ENCODE measurements at regions not wholly inside any gene's neighbourhood (a gene's known extent, or its start where the extent isn't known, plus 50 kb on each side); places are given as distances from the start of the nearest gene placed in this dataset.
A peak's percentile ranks its signal among the peaks of the same experiment; 100 is the strongest.

- H2AFZ ChIP-seq (ENCODE audit: low read length), result no peak overlapping the region
- DNase-seq (ENCODE audit: low spot score) (no peak), ATAC-seq (no peak), FAIRE-seq (no peak)
- H3K79me2 ChIP-seq (ENCODE audit: insufficient read depth, low read length), result no peaks in the 10 kb centered on the region
- in situ Hi-C loops (cut with HindIII; ENCODE audit: extremely low pct_ligation_motif_present, low pct_unique_long_range_greater_than_20kb) (no loop called here), intact Hi-C loops (cut with micrococcal nuclease; ENCODE audit: unreplicated experiment) (loop anchor here (10.0 kb wide), 1 partner anchor 527 kb away; no protein-coding TSS in a partner anchor)
- no peaks in the 10 kb centered on the region for H4K20me1 ChIP-seq (ENCODE audit: insufficient read depth, low read length)
- 97% methylated on average over 4 of the region's 4 CpGs for WGBS (ENCODE audit: low lambda C conversion rate)
- CTCF ChIA-PET (ENCODE audit: low intra/inter-chr PET ratio, low total read pairs), result no interaction called here
- H3K36me3 ChIP-seq (replicated peaks in 1 of 2; ENCODE audit: control insufficient read depth in 1 of 2, insufficient read depth in 2 of 2, low read length in 2 of 2), result peaks cover 0 to 1% of the 10 kb centered on the region in 2 experiments; a peak in 2 of 5 replicates
- BruUV-seq (replicated peaks), result no TSS peak
- H3K4me1 ChIP-seq (ENCODE audit: insufficient read depth, low read length), result peaks cover 58% of the 10 kb centered on the region
- H3K4me3 ChIP-seq (replicated peaks in 1 of 3; ENCODE audit: insufficient read depth in 1 of 3, low read depth in 2 of 3, low read length in 3 of 3), result no peak overlapping the region
- H3K27ac ChIP-seq (ENCODE audit: extremely low read length, insufficient read depth, low read length), result no peak overlapping the region
- no peak overlapping the region for H3K9ac ChIP-seq (ENCODE audit: insufficient read depth, low read depth, low read length)
- H3K27me3 ChIP-seq (ENCODE audit: control insufficient read depth in 1 of 2, insufficient read depth in 2 of 2, low read length in 2 of 2), result no peaks in the 10 kb centered on the region
- H3K9me3 ChIP-seq (ENCODE audit: low read length), result no peaks in the 10 kb centered on the region
- no peak overlapping the region for H3K4me2 ChIP-seq (ENCODE audit: low read depth, low read length)
- TF ChIP-seq ZNF629 (CRISPR knock-in tag; conservative IDR thresholded peaks at IDR 0.05), result peak; percentile 71
- no peak for TF ChIP-seq THAP8 (CRISPR knock-in tag; IDR thresholded peaks at IDR 0.05; ENCODE audit: borderline replicate concordance)
- TF ChIP-seq ZNF484 (CRISPR knock-in tag; IDR thresholded peaks at IDR 0.05; ENCODE audit: borderline replicate concordance, low read depth), result no peak
- TF ChIP-seq PCBP1 (IDR thresholded peaks at IDR 0.05; ENCODE audit: borderline replicate concordance, low read depth, low read length), result no peak
- no peak for TF ChIP-seq ZBTB44 (CRISPR knock-in tag; IDR thresholded peaks at IDR 0.05)
- no peak for TF ChIP-seq NR2F1 (CRISPR knock-in tag; IDR thresholded peaks at IDR 0.05)
- POLR2A ChIA-PET, result interaction anchor here (2.5 kb wide), 1 partner anchor 19 kb away, joined by 8 read pairs; no protein-coding TSS in a partner anchor
These were observed 228.5 kb upstream of the ANKRD55 start for GRCh38 chr5:56461584-56461983.

All from HepG2 (cell line).